ENCODE measurements at regions not wholly inside any gene's neighbourhood (a gene's known extent, or its start where the extent isn't known, plus 50 kb on each side); places are given as distances from the start of the nearest gene placed in this dataset.
"Not testable (repeated sequence)": the region's sequence is repeated elsewhere in the genome, so short reads cannot be mapped to it uniquely, and the experiment has no call there.

GRCh38 chr5:86305050-86305449, 312.7 kb upstream of the COX7C start:
- not testable (repeated sequence) for H3F3A ChIP-seq (ENCODE audit: low read depth); H2AFZ ChIP-seq (replicated peaks); H3K27ac ChIP-seq; H3K4me1 ChIP-seq; H3K36me3 ChIP-seq; H3K4me1 Mint-ChIP-seq; H3K27me3 Mint-ChIP-seq (ENCODE audit: insufficient read depth, low read depth); H4K20me1 ChIP-seq (ENCODE audit: low read depth); H3K4me2 ChIP-seq; H3K27me3 ChIP-seq; H3K36me3 Mint-ChIP-seq; H3K79me2 ChIP-seq (ENCODE audit: low read depth); H3K27ac Mint-ChIP-seq; H3K9me3 Mint-ChIP-seq; H3K9ac ChIP-seq; H3K9me3 ChIP-seq (ENCODE audit: low read depth); H3K4me3 Mint-ChIP-seq; H3K4me3 ChIP-seq
- peak; percentile 59 for TF ChIP-seq CTCF (IDR thresholded peaks at IDR 0.05)
- peak; percentile 33 for DNase-seq (ENCODE audit: low spot score)

GRCh38 chr5:86314951-86315350, 302.8 kb upstream of the COX7C start:
- Histone ChIP-seq H2AFZ (replicated peaks) (no peak overlapping the region), H3K27ac (no peak overlapping the region), H3F3A (ENCODE audit: low read depth) (no peaks in the 10 kb centered on the region), H3K79me2 (ENCODE audit: low read depth) (no peaks in the 10 kb centered on the region), H3K9me3 (ENCODE audit: low read depth) (no peaks in the 10 kb centered on the region), H4K20me1 (ENCODE audit: low read depth) (no peaks in the 10 kb centered on the region), H3K27me3 (no peaks in the 10 kb centered on the region), H3K4me1 (no peaks in the 10 kb centered on the region), H3K4me3 (no peak overlapping the region), H3K4me2 (no peak overlapping the region), H3K36me3 (no peaks in the 10 kb centered on the region), H3K9ac (no peak overlapping the region)
- H3K36me3 Mint-ChIP-seq = no peaks in the 10 kb centered on the region
- TF ChIP-seq EZH2phosphoT487 (IDR thresholded peaks at IDR 0.05) (no peak), EZH2 (IDR thresholded peaks at IDR 0.05) (no peak), CTCF (IDR thresholded peaks at IDR 0.05) (no peak)
- H3K27me3 Mint-ChIP-seq (ENCODE audit: insufficient read depth, low read depth) = no peaks in the 10 kb centered on the region
- H3K9me3 Mint-ChIP-seq = peaks cover 9% of the 10 kb centered on the region
- no peaks in the 10 kb centered on the region for H3K4me1 Mint-ChIP-seq
- no peak for DNase-seq (ENCODE audit: low spot score)
- no peak overlapping the region for H3K27ac Mint-ChIP-seq
- no peak overlapping the region for H3K4me3 Mint-ChIP-seq

GRCh38 chr5:86320266-86320665, 297.5 kb upstream of the COX7C start:
- Mint-ChIP-seq H3K27me3 (ENCODE audit: insufficient read depth, low read depth) (peaks cover 3% of the 10 kb centered on the region), H3K4me1 (peaks cover 9% of the 10 kb centered on the region), H3K27ac (no peak overlapping the region), H3K36me3 (no peaks in the 10 kb centered on the region), H3K9me3 (no peaks in the 10 kb centered on the region), H3K4me3 (no peak overlapping the region)
- Histone ChIP-seq H3K27me3 (no peaks in the 10 kb centered on the region), H3K9ac (no peak overlapping the region), H4K20me1 (ENCODE audit: low read depth) (no peaks in the 10 kb centered on the region), H3K27ac (no peak overlapping the region), H3K4me3 (no peak overlapping the region), H3K4me1 (no peaks in the 10 kb centered on the region), H3F3A (ENCODE audit: low read depth) (no peaks in the 10 kb centered on the region), H3K36me3 (no peaks in the 10 kb centered on the region), H3K4me2 (no peak overlapping the region), H3K79me2 (ENCODE audit: low read depth) (no peaks in the 10 kb centered on the region), H2AFZ (replicated peaks) (no peak overlapping the region), H3K9me3 (ENCODE audit: low read depth) (no peaks in the 10 kb centered on the region)
- TF ChIP-seq EZH2phosphoT487 (IDR thresholded peaks at IDR 0.05) = no peak
- TF ChIP-seq CTCF (IDR thresholded peaks at IDR 0.05) = no peak
- no peak for TF ChIP-seq EZH2 (IDR thresholded peaks at IDR 0.05)
- no peak for DNase-seq (ENCODE audit: low spot score)

GRCh38 chr5:86329318-86329717, 288.4 kb upstream of the COX7C start:
- no peaks in the 10 kb centered on the region for H3K79me2 ChIP-seq (ENCODE audit: low read depth)
- TF ChIP-seq CTCF (IDR thresholded peaks at IDR 0.05) (no peak), EZH2 (IDR thresholded peaks at IDR 0.05) (no peak), EZH2phosphoT487 (IDR thresholded peaks at IDR 0.05) (no peak)
- no peaks in the 10 kb centered on the region for H3K27me3 ChIP-seq
- no peak overlapping the region for H2AFZ ChIP-seq (replicated peaks)
- no peak overlapping the region for H3K9ac ChIP-seq
- no peak overlapping the region for H3K4me2 ChIP-seq
- no peaks in the 10 kb centered on the region for H3K4me1 ChIP-seq
- Mint-ChIP-seq H3K36me3 (no peaks in the 10 kb centered on the region), H3K4me1 (peaks cover 11% of the 10 kb centered on the region), H3K27ac (no peak overlapping the region), H3K27me3 (ENCODE audit: insufficient read depth, low read depth) (peaks cover 3% of the 10 kb centered on the region), H3K9me3 (peaks cover 2% of the 10 kb centered on the region), H3K4me3 (no peak overlapping the region)
- H3K36me3 ChIP-seq = no peaks in the 10 kb centered on the region
- no peaks in the 10 kb centered on the region for H3K9me3 ChIP-seq (ENCODE audit: low read depth)
- H3K4me3 ChIP-seq = no peak overlapping the region
- no peak for DNase-seq (ENCODE audit: low spot score)
- no peak overlapping the region for H3K27ac ChIP-seq
- no peaks in the 10 kb centered on the region for H4K20me1 ChIP-seq (ENCODE audit: low read depth)
- H3F3A ChIP-seq (ENCODE audit: low read depth) = no peaks in the 10 kb centered on the region

Data from neural progenitor cell (in vitro differentiated cells).